ENCODE measurements at regions not wholly inside any gene's neighbourhood (a gene's known extent, or its start where the extent isn't known, plus 50 kb on each side); places are given as distances from the start of the nearest gene placed in this dataset.

GRCh38 chr6:9851541-9852380 lies 563.1 kb downstream of the TFAP2A start:
- Histone ChIP-seq H3K27me3 (no peaks in the 10 kb centered on the region), H3K4me3 (no peak overlapping the region), H3K9me3 (peaks cover 0 to 55% of the 10 kb centered on the region in 2 donors), H3K36me3 (no peaks in the 10 kb centered on the region), H3K4me1 (no peaks in the 10 kb centered on the region), H3K27ac (no peak overlapping the region)
- DNase-seq (ENCODE audit: low spot score), result no peak
- TF ChIP-seq CTCF (IDR thresholded peaks at IDR 0.05), result no peak

GRCh38 chr6:9851006-9851405 lies 563.9 kb downstream of the TFAP2A start:
- DNase-seq (ENCODE audit: low spot score), result no peak
- H3K9me3 ChIP-seq, result peaks cover 0 to 62% of the 10 kb centered on the region in 2 donors

GRCh38 chr6:9848094-9848493 lies 566.8 kb downstream of the TFAP2A start:
- Histone ChIP-seq H3K4me3 (no peak overlapping the region), H3K9me3 (peaks cover 0 to 53% of the 10 kb centered on the region in 2 donors)
- no peak for TF ChIP-seq CTCF (IDR thresholded peaks at IDR 0.05)

More at GRCh38 chr6:9851006-9851405, 563.9 kb downstream of the TFAP2A start:
- H3K4me1 ChIP-seq, result no peaks in the 10 kb centered on the region
- H3K27ac ChIP-seq, result no peak overlapping the region
- no peak overlapping the region for H3K4me3 ChIP-seq
- no peak for TF ChIP-seq CTCF (IDR thresholded peaks at IDR 0.05)
- H3K36me3 ChIP-seq, result no peaks in the 10 kb centered on the region
- H3K27me3 ChIP-seq, result no peaks in the 10 kb centered on the region

GRCh38 chr6:9841886-9842725 lies 572.8 kb downstream of the TFAP2A start:
- Histone ChIP-seq H3K27me3 (no peaks in the 10 kb centered on the region), H3K27ac (no peak overlapping the region), H3K4me3 (no peak overlapping the region), H3K36me3 (no peaks in the 10 kb centered on the region), H3K4me1 (no peaks in the 10 kb centered on the region), H3K9me3 (peaks cover 0 to 21% of the 10 kb centered on the region in 2 donors)
- no peak for TF ChIP-seq CTCF (IDR thresholded peaks at IDR 0.05)
- no peak for DNase-seq (ENCODE audit: low spot score)

More at GRCh38 chr6:9848094-9848493, 566.8 kb downstream of the TFAP2A start:
- no peak for DNase-seq (ENCODE audit: low spot score)
- H3K36me3 ChIP-seq, result no peaks in the 10 kb centered on the region
- H3K4me1 ChIP-seq, result no peaks in the 10 kb centered on the region
- no peak overlapping the region for H3K27ac ChIP-seq
- no peaks in the 10 kb centered on the region for H3K27me3 ChIP-seq

GRCh38 chr6:9834233-9834632 lies 580.6 kb downstream of the TFAP2A start:
- Histone ChIP-seq H3K27ac (no peak overlapping the region), H3K4me3 (no peak overlapping the region), H3K27me3 (no peaks in the 10 kb centered on the region), H3K4me1 (no peaks in the 10 kb centered on the region), H3K36me3 (no peaks in the 10 kb centered on the region), H3K9me3 (no peaks in the 10 kb centered on the region)
- DNase-seq (ENCODE audit: low spot score), result no peak
- no peak for TF ChIP-seq CTCF (IDR thresholded peaks at IDR 0.05)
